Upper lobe of left lung (tissue), 6 donors: ENCODE measurements at regions not wholly inside any gene's neighbourhood (a gene's known extent, or its start where the extent isn't known, plus 50 kb on each side); places are given as distances from the start of the nearest gene placed in this dataset.

Source experiments
- ATAC-seq, 2 donors: fragments of 200-7000 bp; cut with Tn5 transposase; one replicate each; pipeline ENCODE4 v1.9.1; 2022; ENCODE audit warnings: mild to moderate bottlenecking in 2 of 2, moderate library complexity in 2 of 2; ENCODE audit not compliant: low FRiP score in 2 of 2
- DNase-seq, 2 donors: peaks; one replicate each; pipeline ENCODE4 v3.0.0-alpha.2; 2019 to 2020
- H3K27ac ChIP-seq, 4 donors: fragments of 200-600 bp; sonication (generic); one replicate each; pipeline ENCODE4 v1.5.1; 2016 to 2019
- H3K27me3 ChIP-seq, 4 donors: fragments of 200-600 bp; sonication (generic); one replicate each; pipeline ENCODE4 v1.5.1; 2017 to 2019
- H3K36me3 ChIP-seq, 4 donors: fragments of 200-600 bp; sonication (generic); one replicate each; pipeline ENCODE4 v1.5.1; 2016 to 2019
- H3K4me1 ChIP-seq, 4 donors: fragments of 200-600 bp; sonication (generic); one replicate each; pipeline ENCODE4 v1.5.1; 2018 to 2019
- H3K4me3 ChIP-seq, 4 donors: fragments of 200-600 bp; sonication (generic); one replicate each; pipeline ENCODE4 v1.5.1; 2017 to 2019; ENCODE audit warnings: mild to moderate bottlenecking in 2 of 4, moderate library complexity in 1 of 4
- H3K9me3 ChIP-seq, 4 donors: fragments of 200-600 bp; sonication (generic); one replicate each; pipeline ENCODE4 v1.5.1; 2018 to 2019
- EP300 ChIP-seq, 4 donors: sonication (generic); formaldehyde crosslinking; IDR thresholded peaks; one replicate each; pipeline ENCODE4 v1.5.1; 2017; ENCODE audit warnings: antibody characterized with exemption in 4 of 4, control low read depth in 2 of 4
- POLR2A ChIP-seq, 4 donors: fragments of 450-650 bp; IDR thresholded peaks; one replicate each; pipeline ENCODE4 v1.5.1; 2016 to 2017; ENCODE audit warnings: antibody characterized with exemption in 4 of 4, mild to moderate bottlenecking in 2 of 4
- POLR2AphosphoS5 ChIP-seq, 2 donors: sonication (generic); formaldehyde crosslinking; IDR thresholded peaks; one replicate each; pipeline ENCODE4 v1.5.1; 2017; ENCODE audit warnings: antibody characterized with exemption in 2 of 2
- WGBS, 2 donors: methylation state at CpG; one replicate each; pipeline ENCODE4 v1.1.5; 2017 to 2018; 5-methylcytosine and 5-hydroxymethylcytosine counted together
- TF ChIP-seq, protein P1 (sequence below), 6 experiments: fragments of 450-650 bp in 4 of 6; fragments of 200-600 bp in 2 of 6; sonication (generic) in 2 of 6; IDR thresholded peaks; one replicate each; pipeline ENCODE4 v1.5.1; 2016 to 2019; ENCODE audit warnings: antibody characterized with exemption in 6 of 6
- donor health status: DM: no; HTN: no; CAD: no; lungs with moderate emphysema.
- donor health status: DM: no; HTN: yes; CAD: no; lungs with severe emphysema.

DNA sequence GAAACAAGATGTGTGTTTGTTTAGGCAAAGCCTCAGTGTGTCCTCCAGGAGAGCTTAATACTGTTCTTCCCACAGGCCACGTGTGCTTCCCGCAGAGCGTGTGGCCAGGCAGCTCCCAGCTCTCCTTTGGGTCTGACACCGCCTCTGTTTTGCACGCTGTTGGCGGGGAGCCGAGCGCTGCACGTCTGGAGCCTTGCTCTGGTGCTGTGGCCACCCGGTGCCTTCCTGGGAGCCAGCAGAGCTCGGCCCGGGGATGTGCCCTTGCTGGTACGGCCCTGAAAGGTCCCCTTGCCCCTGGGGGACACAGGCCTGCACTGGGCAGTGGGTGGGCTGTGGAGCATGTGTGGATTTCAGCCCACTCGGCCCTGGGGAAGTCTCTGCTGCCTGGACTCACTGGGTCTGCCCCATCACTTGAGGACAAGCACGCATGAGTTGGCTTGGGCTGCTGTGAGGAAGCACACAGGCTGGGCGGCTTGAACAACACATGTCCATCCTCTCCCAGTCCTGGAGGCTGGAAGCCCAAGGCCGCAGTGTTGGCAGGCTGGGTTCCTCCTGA lies 160.7 kb upstream of the HDAC4 start:
- H3K9me3 ChIP-seq = no peaks in the 10 kb centered on the region
- ATAC-seq (peak in 1 of 2 donors; percentile 88), DNase-seq (peak in 1 of 2 donors; percentile 80)
- H3K36me3 ChIP-seq = no peaks in the 10 kb centered on the region
- no peak overlapping the region for H3K4me3 ChIP-seq
- no peak for TF ChIP-seq POLR2AphosphoS5 (IDR thresholded peaks at IDR 0.05)
- TF ChIP-seq, protein P1, sequence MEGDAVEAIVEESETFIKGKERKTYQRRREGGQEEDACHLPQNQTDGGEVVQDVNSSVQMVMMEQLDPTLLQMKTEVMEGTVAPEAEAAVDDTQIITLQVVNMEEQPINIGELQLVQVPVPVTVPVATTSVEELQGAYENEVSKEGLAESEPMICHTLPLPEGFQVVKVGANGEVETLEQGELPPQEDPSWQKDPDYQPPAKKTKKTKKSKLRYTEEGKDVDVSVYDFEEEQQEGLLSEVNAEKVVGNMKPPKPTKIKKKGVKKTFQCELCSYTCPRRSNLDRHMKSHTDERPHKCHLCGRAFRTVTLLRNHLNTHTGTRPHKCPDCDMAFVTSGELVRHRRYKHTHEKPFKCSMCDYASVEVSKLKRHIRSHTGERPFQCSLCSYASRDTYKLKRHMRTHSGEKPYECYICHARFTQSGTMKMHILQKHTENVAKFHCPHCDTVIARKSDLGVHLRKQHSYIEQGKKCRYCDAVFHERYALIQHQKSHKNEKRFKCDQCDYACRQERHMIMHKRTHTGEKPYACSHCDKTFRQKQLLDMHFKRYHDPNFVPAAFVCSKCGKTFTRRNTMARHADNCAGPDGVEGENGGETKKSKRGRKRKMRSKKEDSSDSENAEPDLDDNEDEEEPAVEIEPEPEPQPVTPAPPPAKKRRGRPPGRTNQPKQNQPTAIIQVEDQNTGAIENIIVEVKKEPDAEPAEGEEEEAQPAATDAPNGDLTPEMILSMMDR (IDR thresholded peaks at IDR 0.05) = no peak
- TF ChIP-seq EP300 (IDR thresholded peaks at IDR 0.05) = no peak
- TF ChIP-seq POLR2A (IDR thresholded peaks at IDR 0.05) = no peak
- 92 to 93% methylated on average over 6 to 17 of the region's 17 CpGs for WGBS, 2 donors
- no peaks in the 10 kb centered on the region for H3K4me1 ChIP-seq
- no peak overlapping the region for H3K27ac ChIP-seq
- H3K27me3 ChIP-seq = no peaks in the 10 kb centered on the region

DNA sequence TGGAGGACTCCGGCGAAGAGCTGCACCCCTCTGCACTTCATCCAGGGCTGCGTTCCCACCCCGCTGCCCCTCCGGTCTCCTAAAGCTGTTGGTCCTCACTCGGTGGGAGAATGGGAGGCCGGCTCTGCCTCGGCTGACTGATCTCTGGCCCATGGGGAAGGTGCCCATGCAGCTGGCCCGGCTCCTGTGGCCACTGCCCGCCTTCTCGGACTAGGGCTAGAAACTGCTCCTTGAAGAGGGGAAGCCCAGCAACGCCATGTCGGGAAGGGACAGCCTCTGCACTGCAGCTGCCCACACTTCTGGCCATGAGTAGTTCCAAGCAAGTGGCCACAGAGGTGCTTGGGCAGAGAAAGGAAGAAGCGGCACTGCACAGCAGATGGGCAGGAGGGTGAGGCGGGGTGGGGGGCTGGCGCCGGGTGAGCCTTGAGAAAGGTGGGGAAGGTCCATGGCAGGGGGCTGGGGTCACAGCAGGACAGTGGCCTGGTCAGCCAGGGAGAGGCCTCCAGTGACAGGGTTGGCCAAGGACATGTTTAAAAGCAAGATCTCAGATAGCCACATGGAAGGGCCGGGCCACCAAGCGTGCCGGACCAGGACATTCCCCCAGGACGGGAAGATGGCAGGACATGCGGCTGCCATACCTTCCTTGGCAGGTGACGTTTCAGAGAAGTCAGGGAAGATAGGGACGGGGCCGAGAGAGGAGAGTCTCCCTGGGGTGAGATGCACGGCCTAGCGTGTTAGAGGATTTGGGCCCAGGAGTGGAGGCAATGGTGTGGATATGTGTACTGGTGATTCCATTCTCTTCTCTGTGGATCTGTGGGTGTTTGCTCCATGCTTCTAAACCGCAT lies 158.8 kb upstream of the HDAC4 start:
- ATAC-seq (peak in 1 of 2 donors; percentile 11), DNase-seq (peak in 1 of 2 donors; percentile 16)
- TF ChIP-seq EP300 (IDR thresholded peaks at IDR 0.05) (no peak), POLR2AphosphoS5 (IDR thresholded peaks at IDR 0.05) (no peak), POLR2A (IDR thresholded peaks at IDR 0.05) (no peak)
- TF ChIP-seq, protein P1 (IDR thresholded peaks at IDR 0.05) = no peak
- H3K27me3 ChIP-seq = no peaks in the 10 kb centered on the region
- no peak overlapping the region for H3K27ac ChIP-seq
- WGBS, 2 donors = 94 to 95% methylated on average over 12 to 28 of the region's 28 CpGs
- no peaks in the 10 kb centered on the region for H3K36me3 ChIP-seq
- H3K4me1 ChIP-seq = no peaks in the 10 kb centered on the region
- no peaks in the 10 kb centered on the region for H3K9me3 ChIP-seq
- H3K4me3 ChIP-seq = no peak overlapping the region

DNA sequence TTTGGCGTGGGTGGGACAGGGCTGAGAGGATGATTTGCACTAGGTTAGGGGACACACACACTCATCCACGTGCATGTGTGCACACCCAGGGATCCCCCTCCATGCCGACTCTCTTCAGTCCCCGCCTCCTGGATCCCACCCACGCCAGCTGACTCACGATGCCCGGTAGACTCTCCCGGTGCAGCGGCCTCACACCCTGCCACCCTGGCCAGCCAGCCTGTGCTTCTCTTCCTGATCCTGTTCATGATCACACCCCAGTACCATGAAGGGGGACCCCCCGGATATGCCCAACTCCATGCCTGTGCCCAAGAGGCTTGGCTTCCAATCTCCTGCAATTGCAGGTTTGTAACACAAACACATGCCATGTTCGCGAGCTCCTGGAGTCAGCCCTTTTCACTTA lies 157.8 kb upstream of the HDAC4 start:
- WGBS, 2 donors = 92 to 96% methylated on average over 12 of the region's 12 CpGs
- H3K4me1 ChIP-seq = no peaks in the 10 kb centered on the region
- peak in 1 of 2 donors; percentile 15 for DNase-seq

DNA sequence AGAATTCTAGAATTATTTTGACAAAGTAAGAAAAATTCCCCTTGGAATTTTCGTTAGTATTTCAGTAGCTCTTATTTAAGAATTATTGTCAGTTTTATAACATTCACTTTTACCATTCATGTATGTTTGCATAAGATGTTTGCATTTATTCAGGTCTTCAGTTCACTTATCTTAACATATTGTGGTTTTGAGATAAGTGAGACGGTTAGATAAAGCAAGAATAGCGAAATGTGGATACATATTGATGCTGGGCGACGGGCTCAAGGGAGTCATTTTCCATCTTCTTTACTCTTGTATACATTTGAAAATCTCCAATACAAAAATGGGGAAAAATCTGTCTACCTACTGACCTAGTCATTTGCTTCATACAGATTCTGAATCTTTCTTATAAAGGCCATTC lies 156.7 kb upstream of the HDAC4 start:
- DNase-seq (no peak), ATAC-seq (no peak)
- Histone ChIP-seq H3K9me3 (no peaks in the 10 kb centered on the region), H3K27ac (no peak overlapping the region), H3K36me3 (no peaks in the 10 kb centered on the region), H3K4me1 (no peaks in the 10 kb centered on the region), H3K4me3 (no peak overlapping the region), H3K27me3 (no peaks in the 10 kb centered on the region)
- TF ChIP-seq POLR2AphosphoS5 (IDR thresholded peaks at IDR 0.05) (no peak), POLR2A (IDR thresholded peaks at IDR 0.05) (no peak), EP300 (IDR thresholded peaks at IDR 0.05) (no peak)
- TF ChIP-seq, protein P1 (IDR thresholded peaks at IDR 0.05) = no peak
- WGBS, 2 donors = 63 to 66% methylated on average over 5 of the region's 5 CpGs

More for the DNA sequence above, 157.8 kb upstream of the HDAC4 start:
- no peak overlapping the region for H3K27ac ChIP-seq
- H3K4me3 ChIP-seq = no peak overlapping the region
- H3K27me3 ChIP-seq = no peaks in the 10 kb centered on the region
- H3K36me3 ChIP-seq = no peaks in the 10 kb centered on the region
- no peaks in the 10 kb centered on the region for H3K9me3 ChIP-seq
- no peak for TF ChIP-seq POLR2A (IDR thresholded peaks at IDR 0.05)
- TF ChIP-seq POLR2AphosphoS5 (IDR thresholded peaks at IDR 0.05) = no peak
- TF ChIP-seq, protein P1 (IDR thresholded peaks at IDR 0.05) = no peak
- TF ChIP-seq EP300 (IDR thresholded peaks at IDR 0.05) = no peak
- no peak for ATAC-seq
